Hematopoietic multipotent progenitor cell treated with erythropoietin and hydrocortisone succinate and interleukin-3 and kit ligand, for 17 days (in vitro differentiated cells): ENCODE measurements at regions not wholly inside any gene's neighbourhood (a gene's known extent, or its start where the extent isn't known, plus 50 kb on each side); places are given as distances from the start of the nearest gene placed in this dataset.

Experiments used
- DNase-seq: peaks from one replicate; pipeline ENCODE4 v3.0.0-alpha.2; 2015; ENCODE audit warnings: low spot score

DNA sequence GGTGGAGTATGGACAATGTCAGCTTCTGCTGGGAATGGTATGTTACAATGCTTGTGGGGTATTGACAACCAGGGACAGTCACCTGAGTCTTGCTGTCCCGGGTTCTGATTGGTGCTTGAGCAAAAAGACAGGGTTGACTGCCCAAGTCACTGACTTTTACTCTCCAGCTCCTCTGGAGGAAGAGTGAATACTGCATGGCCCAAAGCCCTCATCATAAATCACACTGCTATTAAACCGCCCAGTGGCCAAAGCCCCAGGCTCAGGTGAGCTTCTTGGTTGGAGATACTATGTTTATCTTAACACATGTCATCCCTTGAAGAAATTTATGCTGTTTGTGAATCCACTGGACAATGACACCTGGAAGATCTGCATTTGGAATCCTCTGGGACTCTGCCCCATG is 90.0 kb upstream of the IGFBP3 start:
- no peak for DNase-seq

DNA sequence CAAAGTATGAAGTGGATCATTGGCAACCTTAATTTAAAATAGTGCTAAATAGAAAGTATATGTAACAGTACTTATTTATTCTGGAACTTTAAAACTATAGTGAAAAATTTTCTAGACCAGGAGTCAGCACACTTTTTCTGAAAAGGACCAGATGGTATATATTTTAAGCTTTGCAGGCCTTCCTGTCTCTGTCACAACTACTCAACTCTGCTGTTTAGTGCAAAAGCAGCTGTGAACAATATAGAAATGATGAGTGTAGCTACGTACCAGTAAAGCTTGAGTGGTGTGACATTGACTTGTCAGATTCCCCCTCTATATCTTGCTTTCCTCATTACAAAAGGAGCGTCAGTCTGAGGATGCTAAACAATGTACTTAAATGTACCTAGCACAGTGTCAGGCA is 88.1 kb upstream of the IGFBP3 start:
- no peak for DNase-seq

DNA sequence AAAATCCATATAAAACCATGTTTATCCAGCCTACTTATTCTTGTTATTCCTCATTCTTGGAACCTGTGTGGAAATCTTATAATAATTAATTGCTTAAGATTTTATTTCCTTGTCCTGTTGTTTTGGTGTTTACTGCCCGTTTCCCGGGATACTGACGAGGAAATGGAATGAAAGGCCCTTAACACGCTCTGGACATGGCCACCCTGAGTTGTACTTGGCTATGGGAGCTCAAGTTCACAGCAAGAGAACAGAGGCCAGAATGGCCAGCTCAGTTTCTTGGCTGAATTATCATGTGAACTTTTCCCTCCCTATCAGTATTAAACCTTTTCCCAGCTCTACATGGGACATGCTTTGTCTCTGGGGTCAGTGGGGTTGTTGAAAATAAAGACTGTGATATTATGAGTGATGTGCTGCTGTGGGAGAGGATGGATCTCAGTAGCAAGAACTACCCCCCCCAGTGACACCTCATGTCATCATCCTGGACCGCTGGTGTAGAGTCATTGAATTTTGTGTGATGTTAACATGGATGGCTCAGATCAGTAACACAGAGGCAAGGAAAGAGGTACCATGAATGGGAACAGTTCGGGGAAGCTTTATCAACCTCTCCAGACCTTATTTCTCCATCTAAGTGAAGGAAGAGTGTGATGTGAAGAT is 87.0 kb upstream of the IGFBP3 start:
- DNase-seq = no peak

DNA sequence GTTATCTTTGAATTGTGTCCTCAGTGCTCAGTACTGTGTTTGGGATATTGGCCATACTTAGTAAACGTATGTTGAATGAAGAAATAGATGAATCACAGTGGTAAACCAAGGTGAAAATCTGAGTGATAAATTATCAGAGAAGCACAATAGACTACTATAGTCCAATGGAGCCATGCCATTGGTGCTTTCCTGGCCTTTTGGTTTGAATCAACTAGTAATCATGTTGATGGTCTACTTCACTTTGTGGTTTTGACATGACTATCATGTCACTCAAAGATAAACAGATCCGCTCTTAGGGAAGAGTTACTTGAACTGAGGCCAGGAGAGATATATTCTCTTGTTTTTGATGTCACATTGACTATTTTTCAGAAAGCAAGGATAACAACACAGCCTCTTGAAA is 86.1 kb upstream of the IGFBP3 start:
- no peak for DNase-seq

DNA sequence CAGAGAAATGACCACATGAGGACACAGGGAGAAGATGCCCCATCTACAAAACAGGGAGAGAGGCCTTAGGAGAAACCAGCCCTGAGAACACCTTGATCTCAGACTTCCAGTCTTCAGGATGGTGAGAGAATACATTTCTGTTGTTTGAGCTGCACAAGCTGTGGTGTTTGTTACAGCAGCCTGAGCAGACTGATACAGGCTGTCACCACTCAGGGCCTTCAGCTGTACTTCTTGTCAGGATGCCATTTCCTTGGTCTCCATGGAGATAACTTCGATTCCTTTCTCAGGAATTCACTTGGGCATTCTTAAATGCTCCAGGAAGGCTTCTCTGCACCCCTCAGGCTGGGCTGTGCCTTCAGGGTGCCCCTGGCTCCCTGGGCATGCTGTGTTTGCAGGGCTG is 85.7 kb upstream of the IGFBP3 start:
- no peak for DNase-seq

DNA sequence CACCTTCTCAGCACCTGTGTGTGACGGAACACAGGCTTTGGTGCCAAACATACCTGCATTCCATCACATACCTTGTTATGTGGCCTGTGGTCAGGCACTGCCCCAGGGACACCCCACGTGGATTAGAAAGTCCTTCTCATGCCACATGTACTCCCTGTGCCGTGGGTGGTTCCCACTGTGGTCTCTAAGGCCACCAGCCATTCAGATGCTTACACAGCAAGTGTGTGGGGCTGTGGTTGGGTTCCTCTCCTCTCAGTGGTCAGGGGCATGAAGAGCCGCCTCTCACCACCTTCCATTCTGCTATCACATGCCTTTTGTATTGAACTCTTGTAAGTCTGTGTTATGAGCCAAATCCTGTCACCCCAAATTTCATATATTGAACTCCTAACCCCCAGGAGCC is 85.1 kb upstream of the IGFBP3 start:
- no peak for DNase-seq

DNA sequence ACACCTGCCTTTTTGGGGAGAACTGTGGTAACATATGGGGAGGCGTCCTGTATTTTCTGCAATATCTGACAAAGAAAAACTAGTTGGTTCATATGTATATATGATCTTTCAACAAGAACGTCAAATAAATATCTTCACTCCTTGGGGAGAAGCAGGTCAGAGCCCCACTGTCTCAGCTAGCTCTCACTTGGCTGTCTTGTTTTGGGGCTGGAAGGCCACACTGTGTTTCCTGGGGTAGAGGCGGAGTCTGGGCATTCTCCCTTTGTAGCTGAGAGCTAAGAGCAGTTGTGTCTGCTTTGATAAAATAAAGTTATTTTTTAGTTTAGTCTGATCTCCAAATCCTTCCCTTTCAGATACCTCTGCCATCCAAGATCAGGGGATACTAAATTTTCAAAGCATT is 83.9 kb upstream of the IGFBP3 start:
- no peak for DNase-seq

DNA sequence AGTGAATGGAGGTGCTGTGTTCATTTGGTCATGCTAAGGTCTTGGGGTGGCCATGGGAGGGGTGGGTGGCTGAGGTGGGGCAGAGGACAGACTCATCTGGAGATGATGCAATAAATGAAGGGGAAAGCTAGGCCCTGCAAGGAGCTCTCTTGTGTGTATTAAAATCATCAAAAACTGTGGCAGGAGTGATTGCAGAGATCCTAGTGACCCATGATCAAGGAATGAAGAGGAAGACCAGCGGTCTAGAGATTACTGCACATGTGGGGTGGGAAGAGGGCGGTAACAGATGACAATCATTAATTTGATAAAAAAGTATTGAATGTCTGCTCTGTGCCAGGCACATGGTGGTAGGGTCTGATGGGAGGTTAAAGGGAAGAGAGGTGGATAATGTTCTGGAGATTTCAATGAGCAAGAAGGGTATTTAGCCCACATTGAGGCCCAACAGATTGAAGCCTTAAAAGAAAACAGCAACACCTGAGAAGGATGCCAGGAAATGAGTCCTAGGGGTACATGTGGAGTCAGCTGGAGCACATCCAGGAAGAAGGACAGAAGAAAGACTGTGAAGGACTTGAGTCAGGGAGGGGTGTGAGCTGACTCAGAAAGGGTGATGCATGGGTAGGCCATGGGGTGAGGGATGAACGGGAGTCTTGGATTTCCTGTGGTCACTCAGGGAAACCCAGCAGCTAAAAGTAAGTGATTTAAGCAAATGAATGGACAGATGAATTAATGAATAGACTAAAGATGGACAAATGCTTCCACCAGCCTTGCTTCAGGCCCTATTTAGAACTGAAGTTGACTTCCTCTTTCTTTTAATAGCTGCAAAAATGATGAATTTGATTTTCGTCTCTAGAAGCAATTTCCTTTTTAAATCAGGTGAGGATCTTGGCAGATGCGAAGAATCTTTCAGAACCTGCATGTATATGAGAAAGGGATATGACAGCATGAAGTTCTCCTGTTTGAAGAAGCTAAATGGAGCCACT is 83.1 kb upstream of the IGFBP3 start:
- no peak for DNase-seq

DNA sequence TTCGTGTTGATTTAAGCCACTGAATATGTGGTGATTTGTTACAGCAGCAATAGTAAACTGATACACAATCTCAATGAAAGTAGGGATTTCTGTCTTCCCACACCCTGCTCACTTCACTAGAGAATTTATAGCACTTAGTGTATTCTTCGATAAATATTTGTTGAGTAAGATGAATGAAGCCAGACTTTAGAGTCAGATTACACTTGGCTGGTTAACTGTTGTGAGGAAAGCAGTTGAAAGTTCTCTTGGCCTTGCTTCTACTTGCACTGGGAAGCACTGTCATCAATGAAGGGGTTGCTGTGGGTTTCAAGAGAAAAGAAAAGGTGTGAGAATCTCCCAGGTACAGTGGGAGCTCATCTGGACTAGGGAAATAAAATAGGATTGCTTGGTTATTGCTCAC is 82.1 kb upstream of the IGFBP3 start:
- no peak for DNase-seq

DNA sequence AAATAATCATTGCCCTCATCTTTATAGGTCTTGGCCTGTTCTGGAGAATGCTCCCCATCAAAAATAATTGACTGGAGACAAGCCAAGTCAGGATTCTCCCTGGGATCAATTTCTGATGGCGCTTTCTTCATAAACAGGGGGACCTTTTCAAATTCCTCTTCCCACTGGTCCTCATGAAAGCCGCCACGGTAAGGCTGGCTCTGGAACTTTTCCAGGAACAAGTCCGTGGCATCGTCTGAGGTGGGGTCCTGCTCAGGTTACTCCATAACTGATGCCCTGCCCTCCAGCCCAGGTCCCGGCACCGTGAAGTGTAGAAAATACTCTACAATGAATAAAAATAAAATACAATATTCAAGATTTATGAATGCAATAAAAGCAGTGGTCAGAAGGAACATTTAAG is 79.4 kb upstream of the IGFBP3 start:
- no peak for DNase-seq

DNA sequence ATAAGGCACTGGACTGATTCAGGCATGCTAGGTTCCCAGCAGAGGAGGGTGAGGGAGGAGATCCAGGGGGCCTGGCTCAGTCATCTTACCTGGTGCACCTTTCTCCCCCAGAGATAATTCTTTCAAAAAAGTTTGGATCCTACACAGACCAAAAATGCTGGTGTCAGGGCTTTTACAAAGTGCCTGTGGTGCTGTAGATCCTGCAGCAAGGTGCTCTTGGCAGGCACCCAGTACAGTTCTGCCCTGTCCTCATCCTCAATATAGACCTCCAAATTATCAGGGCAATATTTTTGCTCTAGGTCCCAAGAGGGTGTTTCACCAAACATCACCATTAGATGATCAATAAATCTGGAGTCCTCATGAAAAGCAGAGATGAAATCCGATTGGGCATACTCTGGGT is 78.5 kb upstream of the IGFBP3 start:
- DNase-seq = no peak

DNA sequence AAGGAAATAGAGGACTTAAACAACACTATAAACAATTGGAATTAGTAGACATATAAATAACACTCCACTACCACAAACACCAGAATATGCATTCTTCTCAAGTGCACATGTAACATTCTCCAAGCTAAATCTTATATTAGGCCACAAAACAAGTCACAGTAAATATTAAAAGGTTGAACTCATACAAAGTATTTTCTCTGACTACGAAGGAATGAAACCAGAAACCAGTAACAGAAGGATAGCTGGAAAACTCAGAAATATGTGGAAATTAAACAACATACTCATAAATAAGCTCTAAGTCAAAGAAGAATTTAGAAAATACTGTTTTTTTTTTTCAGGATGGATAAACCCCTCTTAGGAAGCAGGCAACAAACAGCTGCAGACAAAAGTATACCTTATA is 77.4 kb upstream of the IGFBP3 start:
- DNase-seq = no peak

DNA sequence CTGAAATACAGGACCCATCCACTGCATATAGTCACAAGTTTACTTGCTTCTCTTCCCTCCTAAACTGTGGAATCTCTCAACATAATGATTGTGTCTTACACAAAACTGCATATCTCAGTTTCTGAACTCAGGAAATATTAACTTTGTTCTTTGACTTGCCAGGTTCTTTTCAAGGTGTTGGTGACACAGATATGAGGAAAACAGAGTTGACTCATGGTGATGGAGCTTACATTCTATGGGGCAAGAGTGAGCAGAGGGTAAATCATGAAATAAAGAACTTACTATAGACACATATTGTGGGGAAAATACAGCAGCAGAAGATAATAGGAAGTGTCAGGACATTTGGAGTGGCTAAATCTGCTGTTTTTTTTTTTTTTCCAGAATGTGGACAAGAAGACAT is 72.5 kb upstream of the IGFBP3 start:
- DNase-seq = no peak

DNA sequence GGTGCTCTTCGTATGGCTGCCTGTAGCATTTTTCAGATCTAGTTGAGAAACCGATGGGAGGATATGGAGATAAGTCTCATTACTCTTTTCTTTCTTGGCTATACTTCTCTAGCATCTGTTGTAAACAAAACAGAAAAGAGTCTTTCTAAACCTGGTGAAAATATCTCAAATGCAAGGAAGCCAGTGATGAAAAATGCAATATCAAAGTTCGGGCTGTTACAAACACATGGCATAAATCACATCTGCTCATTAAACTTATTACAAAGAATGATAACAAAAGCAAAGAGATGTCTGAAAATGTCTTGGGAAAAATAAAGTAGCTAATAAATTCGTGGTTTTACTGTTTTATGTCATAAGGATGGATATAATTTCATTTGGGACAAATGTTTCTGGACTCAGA is 71.8 kb upstream of the IGFBP3 start:
- no peak for DNase-seq

DNA sequence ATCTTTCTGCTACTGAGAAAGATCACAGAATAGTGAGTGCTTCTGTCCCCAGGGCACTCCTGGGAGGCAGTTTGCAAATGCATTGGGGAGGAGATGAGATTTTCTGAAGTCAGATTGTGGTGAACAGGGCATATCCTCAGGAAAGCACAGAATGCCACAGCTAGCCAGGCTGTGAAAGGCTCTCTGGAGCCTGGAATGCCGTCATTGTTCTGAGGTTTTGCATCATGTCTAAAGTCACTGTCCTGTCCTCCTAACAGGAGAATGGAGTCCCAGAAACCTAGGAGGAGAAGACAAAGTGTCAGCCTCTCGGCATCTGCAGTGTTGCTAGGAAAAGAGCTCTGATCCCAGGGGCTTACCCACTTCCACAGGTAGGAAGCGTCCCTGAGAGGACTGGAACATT is 69.2 kb upstream of the IGFBP3 start:
- no peak for DNase-seq

DNA sequence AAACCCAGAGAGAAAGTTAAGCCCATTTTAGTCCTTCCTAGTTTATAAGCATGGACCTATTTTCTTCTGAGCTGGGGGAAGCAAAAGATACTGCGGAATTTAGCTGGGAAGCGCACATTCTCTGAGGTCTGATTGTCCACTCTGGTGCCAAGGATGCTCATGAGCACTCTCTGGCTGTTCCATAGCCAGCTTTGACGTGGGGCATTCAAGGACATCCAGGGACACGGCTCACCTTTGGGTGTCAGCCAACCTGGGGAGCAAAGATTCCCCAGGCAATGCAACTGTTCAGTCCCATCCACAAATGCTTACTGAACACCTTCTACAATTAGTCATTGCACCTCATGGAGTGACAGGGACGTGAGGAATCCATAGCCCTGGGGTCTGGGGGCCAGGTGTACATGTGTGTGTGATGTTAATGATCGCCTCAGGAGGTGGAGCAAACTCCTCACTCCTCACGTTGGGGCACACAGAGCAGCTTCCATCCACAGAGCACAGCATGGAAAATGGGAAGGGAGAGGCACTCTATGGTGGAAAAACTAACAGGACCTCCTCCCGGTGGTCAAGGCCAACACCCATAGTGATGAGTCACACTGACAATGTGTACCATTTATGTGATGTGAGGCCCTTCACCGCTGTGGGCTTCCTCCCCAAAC is 67.5 kb upstream of the IGFBP3 start:
- no peak for DNase-seq

DNA sequence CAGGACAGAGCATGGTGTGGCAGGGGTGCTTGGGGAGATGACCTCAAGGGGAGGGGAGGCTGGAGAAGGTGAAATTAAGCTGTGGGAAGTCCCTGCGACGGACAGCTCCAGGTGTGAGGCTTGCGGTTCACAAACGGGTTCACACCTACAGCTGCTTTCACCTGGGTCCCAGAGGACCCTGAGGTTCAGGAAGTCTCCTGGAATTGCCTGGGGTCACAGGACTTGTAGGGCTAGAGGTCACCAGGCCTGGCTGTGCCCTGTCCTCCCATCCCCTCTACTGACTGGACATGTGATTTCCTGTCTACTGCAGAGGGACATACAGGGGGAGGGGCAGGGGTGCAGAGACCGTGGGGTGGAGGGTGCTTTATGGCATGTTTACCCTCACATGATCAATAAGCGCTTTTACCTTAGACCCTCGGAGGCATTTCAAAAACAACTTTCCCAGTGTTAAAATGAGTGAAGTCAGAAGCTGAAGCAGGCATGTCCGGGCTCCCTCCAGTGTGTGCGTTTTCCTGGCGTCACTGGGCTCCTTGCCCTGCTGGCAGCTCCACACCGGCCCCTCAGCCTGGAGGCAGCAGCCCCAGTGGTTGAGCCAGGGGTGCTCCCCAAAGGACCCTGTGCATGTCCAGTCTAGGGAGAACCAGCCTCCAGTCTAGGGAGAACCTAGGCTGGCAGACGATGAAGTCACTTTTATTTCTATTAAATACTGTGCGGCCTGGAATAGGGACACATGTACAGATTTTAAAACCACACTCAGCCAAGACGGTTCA is 66.6 kb upstream of the IGFBP3 start:
- no peak for DNase-seq

DNA sequence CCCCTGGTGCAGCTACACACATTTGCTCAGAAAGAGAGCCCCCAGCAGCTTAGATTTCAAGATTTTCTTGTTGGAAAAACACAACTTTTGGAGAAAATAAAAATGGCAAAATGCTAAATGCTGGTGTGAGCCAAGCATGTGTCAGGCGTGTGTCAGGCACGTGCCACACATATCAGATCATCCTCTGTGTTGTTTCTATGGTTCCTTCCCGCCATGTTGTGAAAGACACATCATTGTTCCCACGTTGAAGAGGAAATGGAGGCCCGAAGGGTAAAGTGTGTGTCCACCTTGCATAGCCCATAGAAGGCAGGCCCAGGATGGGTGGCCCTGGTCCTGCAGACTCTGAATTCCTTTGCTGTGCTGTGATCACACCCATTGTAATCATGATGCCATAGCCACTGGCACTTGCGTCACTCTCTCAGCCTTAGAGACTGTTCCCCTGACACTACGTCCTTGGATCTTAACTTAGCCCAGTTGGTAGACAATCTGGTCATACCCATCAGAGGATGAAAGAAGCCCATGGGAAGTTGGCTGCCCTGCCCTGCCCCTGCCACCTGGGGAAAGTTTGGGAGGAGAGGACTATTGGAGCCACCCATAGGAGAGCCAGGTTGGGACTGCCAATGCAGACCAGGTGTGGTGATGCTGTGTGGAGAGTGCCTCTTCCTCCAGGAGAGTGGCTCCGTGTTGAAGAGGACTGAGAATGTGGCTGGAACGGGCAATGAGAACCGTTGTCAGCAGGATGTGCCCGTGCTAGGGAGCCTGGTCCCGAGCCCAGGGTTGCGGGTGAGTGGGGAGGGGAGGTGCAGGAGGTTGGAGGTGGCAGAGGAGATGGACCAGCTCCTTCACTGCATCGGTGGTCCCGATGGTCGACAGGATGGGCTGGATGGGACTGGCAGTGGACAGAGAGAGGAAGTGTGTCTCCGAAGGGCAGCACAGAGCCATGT is 65.6 kb upstream of the IGFBP3 start:
- no peak for DNase-seq

DNA sequence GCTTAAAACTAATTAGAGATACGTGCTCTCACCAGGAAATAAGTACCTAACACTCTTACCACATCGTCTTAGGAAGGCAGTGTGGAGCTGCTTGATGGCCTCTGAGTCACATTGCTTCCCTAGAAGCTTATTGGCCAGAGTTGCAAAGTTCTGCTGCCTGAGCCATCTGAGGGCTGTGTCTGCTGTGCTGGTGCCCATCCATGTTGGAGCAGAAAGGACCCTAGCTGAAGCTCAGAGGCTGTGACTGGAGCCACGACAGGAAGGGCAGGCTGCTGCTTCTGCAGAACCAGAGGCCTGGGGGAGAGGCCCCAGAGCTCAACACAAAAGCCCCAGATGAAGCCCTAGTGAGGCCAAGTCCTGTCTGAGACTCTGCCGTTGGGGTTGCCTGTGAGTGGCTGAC is 64.8 kb upstream of the IGFBP3 start:
- no peak for DNase-seq

DNA sequence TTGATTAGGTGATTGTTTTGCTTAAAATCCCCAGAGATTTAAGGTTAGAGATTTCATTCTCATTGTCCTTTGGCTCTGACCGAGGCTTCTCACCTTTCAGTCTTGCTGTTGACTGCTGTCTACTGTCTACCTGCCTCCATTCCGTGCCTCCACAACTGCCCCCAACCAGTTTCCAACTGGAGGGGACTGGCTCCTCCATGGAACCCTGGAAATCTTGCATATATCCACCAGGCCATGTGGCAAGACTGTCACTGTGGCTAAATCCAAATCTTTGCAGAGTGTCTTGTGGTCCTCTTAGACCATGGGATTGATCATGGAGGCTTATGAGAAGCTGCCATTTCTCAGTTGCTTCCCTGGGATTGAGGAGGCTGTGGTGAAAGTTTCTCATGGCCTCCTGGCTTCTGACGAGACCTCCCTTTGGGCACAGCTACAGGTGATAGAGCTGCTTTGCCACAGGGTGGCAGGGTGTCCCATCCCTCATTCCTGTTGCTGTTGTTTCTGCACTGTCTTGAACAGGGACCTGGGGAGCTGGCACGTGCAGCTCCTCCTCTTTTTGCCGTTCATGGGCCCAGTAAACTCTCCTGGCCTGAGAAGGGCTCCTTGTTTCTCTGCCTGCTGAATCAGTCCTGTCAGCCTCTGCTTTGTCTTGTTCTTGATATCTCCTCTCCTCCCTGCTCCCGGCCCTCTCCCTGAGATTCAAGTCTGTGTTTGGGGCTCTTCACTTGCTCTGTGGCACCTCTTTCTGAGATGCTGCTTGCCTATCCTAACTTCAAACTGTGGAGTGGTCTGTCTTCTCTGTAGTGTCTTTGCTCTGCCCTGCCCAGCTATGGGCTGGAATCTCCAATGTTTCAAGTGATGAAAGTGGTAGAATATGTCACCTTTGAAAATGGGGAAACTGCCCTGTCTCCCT is 63.6 kb upstream of the IGFBP3 start:
- DNase-seq = no peak
